SJSA1 (cell line): ENCODE measurements at regions not wholly inside any gene's neighbourhood (a gene's known extent, or its start where the extent isn't known, plus 50 kb on each side); places are given as distances from the start of the nearest gene placed in this dataset.

ENCODE experiments used
- DNase-seq, 2 experiments: peaks; one replicate each; pipeline ENCODE4 v3.0.0-alpha.2; 2015 to 2020; ENCODE audit warnings: low spot score in 2 of 2, low read depth in 1 of 2
- H3K27ac ChIP-seq: fragments of 250-450 bp; sonication (Bioruptor Pico); 2 replicates; pipeline ENCODE4 v1.5.1; 2020; ENCODE audit warnings: mild to moderate bottlenecking, moderate library complexity
- H3K27me3 ChIP-seq: fragments of 250-450 bp; sonication (Bioruptor Pico); replicated peaks from 2 replicates; pipeline ENCODE4 v1.5.1; 2020; ENCODE audit warnings: mild to moderate bottlenecking, moderate library complexity
- H3K36me3 ChIP-seq: fragments of 250-450 bp; sonication (Bioruptor Pico); 2 replicates; pipeline ENCODE4 v1.5.1; 2020; ENCODE audit warnings: mild to moderate bottlenecking
- H3K4me1 ChIP-seq: fragments of 250-450 bp; sonication (Bioruptor Pico); replicated peaks from 2 replicates; pipeline ENCODE4 v1.6.1; 2021; ENCODE audit warnings: mild to moderate bottlenecking
- H3K4me3 ChIP-seq: fragments of 250-450 bp; sonication (Bioruptor Pico); 2 replicates; pipeline ENCODE4 v1.5.1; 2020; ENCODE audit warnings: mild to moderate bottlenecking
- H3K9me3 ChIP-seq: fragments of 250-450 bp; sonication (Bioruptor Pico); replicated peaks from 2 replicates; pipeline ENCODE4 v1.5.1; 2020; ENCODE audit warnings: mild to moderate bottlenecking

DNA sequence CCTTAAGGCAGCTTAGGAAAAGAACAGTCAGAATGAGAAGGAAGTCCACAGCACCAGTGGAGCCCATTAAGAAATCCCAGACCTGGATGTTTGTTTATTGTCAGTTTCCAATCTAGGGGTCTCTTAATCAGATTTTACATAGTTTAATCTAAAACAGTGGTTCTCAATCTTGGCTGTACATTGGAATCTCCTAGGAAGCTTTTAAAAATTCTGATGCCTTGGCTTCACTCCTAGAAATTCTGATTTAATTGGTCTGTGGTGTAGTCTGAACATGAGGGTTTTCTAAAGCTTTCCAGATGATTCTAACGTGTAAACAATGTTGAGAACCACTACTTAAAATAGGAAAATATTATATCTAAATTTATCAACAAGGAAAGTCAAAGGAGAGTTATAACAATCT, 56.6 kb upstream of the SPRED1 start:
- H3K36me3 ChIP-seq, result no peaks in the 10 kb centered on the region
- H3K9me3 ChIP-seq, result no peaks in the 10 kb centered on the region
- no peaks in the 10 kb centered on the region for H3K4me1 ChIP-seq
- no peak overlapping the region for H3K27ac ChIP-seq
- H3K27me3 ChIP-seq, result no peaks in the 10 kb centered on the region
- DNase-seq, result no peak
- no peak overlapping the region for H3K4me3 ChIP-seq

DNA sequence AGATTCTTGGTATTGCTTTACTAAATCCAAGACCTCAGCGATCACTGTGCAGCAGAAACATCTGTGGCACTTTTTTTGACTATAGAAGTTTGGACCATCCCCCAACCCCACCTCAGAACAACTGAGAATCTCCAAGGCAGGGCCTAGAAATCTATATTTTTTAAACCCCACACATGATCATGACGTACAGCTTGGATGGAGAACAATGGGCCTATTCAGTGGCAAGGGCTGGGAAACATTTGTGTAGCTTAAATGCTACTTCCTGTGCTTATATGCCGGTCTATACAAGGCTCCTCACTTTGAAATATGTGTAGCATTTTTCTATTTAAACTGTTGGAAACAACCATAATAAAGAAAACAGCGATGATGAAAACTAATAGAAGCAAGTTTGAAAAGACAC, 55.1 kb upstream of the SPRED1 start:
- no peak overlapping the region for H3K27ac ChIP-seq
- H3K9me3 ChIP-seq, result no peaks in the 10 kb centered on the region
- H3K36me3 ChIP-seq, result no peaks in the 10 kb centered on the region
- no peaks in the 10 kb centered on the region for H3K27me3 ChIP-seq
- no peak for DNase-seq
- H3K4me1 ChIP-seq, result no peaks in the 10 kb centered on the region
- no peak overlapping the region for H3K4me3 ChIP-seq

- Histone ChIP-seq H3K27me3 (no peaks in the 10 kb centered on the region), H3K36me3 (no peaks in the 10 kb centered on the region), H3K4me3 (no peak overlapping the region), H3K27ac (no peak overlapping the region), H3K9me3 (no peaks in the 10 kb centered on the region), H3K4me1 (no peaks in the 10 kb centered on the region)
- no peak for DNase-seq
Observed at GRCh38 chr15:38201714-38202113, 50.9 kb upstream of the SPRED1 start.

- Histone ChIP-seq H3K36me3 (no peaks in the 10 kb centered on the region), H3K4me3 (no peak overlapping the region), H3K27me3 (no peaks in the 10 kb centered on the region), H3K27ac (no peak overlapping the region), H3K4me1 (no peaks in the 10 kb centered on the region), H3K9me3 (no peaks in the 10 kb centered on the region)
- DNase-seq, result no peak
Observed at GRCh38 chr15:38202361-38202760, 50.3 kb upstream of the SPRED1 start.
